ENCODE measurements at regions not wholly inside any gene's neighbourhood (a gene's known extent, or its start where the extent isn't known, plus 50 kb on each side); places are given as distances from the start of the nearest gene placed in this dataset.
"Not testable (repeated sequence)": the region's sequence is repeated elsewhere in the genome, so short reads cannot be mapped to it uniquely, and the experiment has no call there.

DNA sequence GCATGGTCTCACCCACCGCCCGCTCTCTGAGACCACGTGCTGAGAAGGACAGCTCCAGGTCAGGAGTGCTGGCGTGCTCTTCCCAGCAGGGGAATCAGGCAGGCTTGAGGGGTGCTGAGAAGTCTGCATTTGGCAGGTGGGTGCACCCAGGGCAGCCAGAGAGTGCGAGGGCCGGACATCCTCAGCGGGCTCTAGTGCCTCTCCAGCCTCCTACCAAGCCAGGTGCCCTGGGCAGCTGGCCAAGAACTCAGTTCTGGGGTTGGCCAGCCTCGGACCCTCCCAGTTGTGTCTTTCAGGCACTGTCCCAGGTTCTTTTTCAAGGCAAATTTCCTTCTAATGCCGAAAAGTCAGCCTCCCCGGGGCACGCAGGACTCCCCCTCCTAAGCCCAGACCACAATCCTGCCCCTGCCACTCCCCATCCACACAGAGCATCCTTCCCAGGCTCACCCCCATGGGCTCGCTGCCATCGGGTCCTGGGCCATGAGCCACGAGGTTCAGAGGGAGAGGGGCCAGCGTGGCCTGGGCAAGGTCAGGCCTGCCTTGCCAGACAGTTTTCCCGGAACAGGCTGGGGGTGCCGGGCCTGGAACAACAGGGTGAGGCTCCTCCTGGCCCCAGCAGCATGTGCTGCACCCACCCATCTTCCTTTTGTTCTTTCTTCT, 52.2 kb upstream of the GPC1 start:
- 91% methylated on average over 15 of the region's 17 CpGs for WGBS (ENCODE audit: insufficient coverage)
- no peak overlapping the region for H3K27ac ChIP-seq (ENCODE audit: insufficient read depth in 1 of 2, low read depth in 1 of 2, low read length in 2 of 2, poor library complexity in 1 of 2, severe bottlenecking in 2 of 2)
- H3K9me3 ChIP-seq (ENCODE audit: control extremely low read depth in 1 of 5, control insufficient read depth in 4 of 5, insufficient read depth in 2 of 5, low read depth in 1 of 5, low read length in 4 of 5), result peaks cover 0 to 4% (median 0%) of the 10 kb centered on the region in 5 experiments
- H3K4me3 ChIP-seq (ENCODE audit: control insufficient read depth in 1 of 7, extremely low read depth in 1 of 7, insufficient read depth in 4 of 7, low read depth in 2 of 7, low read length in 6 of 7), result no peak overlapping the region
- H3K27me3 ChIP-seq (replicated peaks in 2 of 5; ENCODE audit: control insufficient read depth in 4 of 5, insufficient read depth in 5 of 5, low read length in 4 of 5), result peaks cover 0 to 4% (median 2%) of the 10 kb centered on the region in 5 experiments
- no peak for DNase-seq
- no peaks in the 10 kb centered on the region for H3K36me3 ChIP-seq (ENCODE audit: control insufficient read depth in 4 of 4, insufficient read depth in 4 of 4, low read length in 3 of 4)
- no peaks in the 10 kb centered on the region for H3K4me1 ChIP-seq (ENCODE audit: control extremely low read depth in 1 of 4, control insufficient read depth in 4 of 4, insufficient read depth in 4 of 4, low read length in 3 of 4)
- ChIA-PET POLR2A (no interaction called here), CTCF (no interaction called here)

DNA sequence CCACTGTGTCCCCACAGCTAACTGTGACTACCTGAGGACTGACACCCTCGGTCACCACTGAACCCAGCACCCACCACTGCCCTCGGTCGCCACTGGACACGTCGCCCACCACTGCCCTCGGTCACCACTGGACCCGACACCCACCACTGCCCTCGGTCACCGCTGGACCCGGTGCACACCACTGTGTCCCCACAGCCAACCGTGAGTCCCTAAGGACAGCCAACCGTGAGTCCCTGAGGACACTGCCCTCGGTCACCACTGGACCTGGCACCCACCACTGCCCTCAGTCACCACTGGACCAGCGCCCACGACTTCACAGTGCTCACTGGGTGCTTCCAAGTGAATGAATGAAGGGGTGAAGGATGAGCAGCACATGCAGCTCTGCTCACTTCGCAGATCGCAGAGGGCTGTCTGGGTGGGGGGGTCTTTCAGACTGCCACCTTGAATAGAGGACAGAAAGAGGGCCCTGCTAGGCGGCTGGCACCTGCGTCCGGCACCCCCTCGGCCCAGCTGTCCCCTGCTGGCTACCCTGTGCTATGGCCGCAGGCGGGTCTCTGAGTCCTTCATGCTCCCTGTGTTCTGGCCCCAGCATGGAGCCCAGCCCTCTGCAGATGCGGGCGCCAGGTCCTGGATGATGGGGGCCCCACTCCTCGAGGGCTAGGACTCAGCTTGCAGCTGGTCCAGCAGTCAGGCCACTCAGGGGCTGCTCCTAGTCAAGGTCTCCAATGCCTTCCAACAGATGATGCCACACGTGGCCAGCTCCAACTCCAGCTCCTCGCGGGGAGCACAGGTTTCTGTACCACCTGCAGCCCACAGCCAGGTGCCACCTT, 51.4 kb upstream of the GPC1 start:
- CTCF ChIA-PET, result no interaction called here
- Histone ChIP-seq H3K27me3 (replicated peaks in 2 of 5; ENCODE audit: control insufficient read depth in 4 of 5, insufficient read depth in 5 of 5, low read length in 4 of 5) (peaks cover 0 to 4% (median 2%) of the 10 kb centered on the region in 5 experiments), H3K36me3 (ENCODE audit: control insufficient read depth in 4 of 4, insufficient read depth in 4 of 4, low read length in 3 of 4) (no peaks in the 10 kb centered on the region), H3K9me3 (ENCODE audit: control extremely low read depth in 1 of 5, control insufficient read depth in 4 of 5, insufficient read depth in 2 of 5, low read depth in 1 of 5, low read length in 4 of 5) (peaks cover 0 to 4% (median 0%) of the 10 kb centered on the region in 5 experiments), H3K4me3 (ENCODE audit: control insufficient read depth in 1 of 7, extremely low read depth in 1 of 7, insufficient read depth in 4 of 7, low read depth in 2 of 7, low read length in 6 of 7) (no peak overlapping the region), H3K4me1 (ENCODE audit: control extremely low read depth in 1 of 4, control insufficient read depth in 4 of 4, insufficient read depth in 4 of 4, low read length in 3 of 4) (no peaks in the 10 kb centered on the region), H3K27ac (ENCODE audit: insufficient read depth in 1 of 2, low read depth in 1 of 2, low read length in 2 of 2, poor library complexity in 1 of 2, severe bottlenecking in 2 of 2) (no peak overlapping the region)
- 90% methylated on average over 23 of the region's 29 CpGs for WGBS (ENCODE audit: insufficient coverage)
- no peak for DNase-seq
- POLR2A ChIA-PET, result no interaction called here

DNA sequence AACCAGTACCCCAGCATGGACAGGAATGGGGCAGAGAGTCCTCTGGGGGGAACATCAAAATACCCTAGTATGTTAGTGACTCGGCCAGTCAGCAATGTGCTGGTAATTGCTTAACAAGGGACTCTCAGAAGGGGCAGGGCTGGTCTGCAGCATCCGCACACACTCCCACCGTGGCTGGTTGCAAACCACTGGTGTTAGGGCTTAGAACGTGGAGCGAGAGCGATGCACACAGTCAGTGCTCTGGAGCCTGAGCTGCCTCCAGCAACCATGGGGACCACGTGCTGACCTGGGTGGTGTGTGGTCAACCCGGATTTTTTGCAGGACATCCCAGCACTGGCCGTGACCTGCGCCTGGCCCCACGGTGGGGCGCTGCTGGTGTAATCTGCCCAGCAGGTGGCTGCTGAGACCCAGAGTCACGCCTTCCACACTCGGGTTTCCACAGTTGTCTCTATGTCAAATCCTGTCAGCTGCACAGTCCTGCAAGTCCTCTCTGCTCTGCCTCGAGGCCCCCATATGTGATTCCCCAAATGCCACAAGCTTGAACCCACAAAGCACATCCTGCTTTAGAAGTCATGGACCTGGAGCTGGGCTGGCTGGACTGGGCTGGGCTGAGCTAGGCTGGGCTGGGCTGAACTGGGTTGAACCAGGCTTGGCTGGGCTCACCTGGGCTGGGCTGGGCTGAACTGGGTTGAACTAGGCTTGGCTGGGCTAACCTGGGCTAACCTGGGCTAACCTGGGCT, 50.6 kb upstream of the GPC1 start:
- H3K9me3 ChIP-seq (ENCODE audit: control extremely low read depth in 1 of 5, control insufficient read depth in 4 of 5, insufficient read depth in 2 of 5, low read depth in 1 of 5, low read length in 4 of 5), result peaks cover 0 to 4% (median 0%) of the 10 kb centered on the region in 5 experiments
- peaks cover 0 to 2% (median 0%) of the 10 kb centered on the region in 5 experiments for H3K27me3 ChIP-seq (replicated peaks in 2 of 5; ENCODE audit: control insufficient read depth in 4 of 5, insufficient read depth in 5 of 5, low read length in 4 of 5)
- WGBS (ENCODE audit: insufficient coverage), result 91% methylated on average over 13 of the region's 15 CpGs
- no peaks in the 10 kb centered on the region for H3K36me3 ChIP-seq (ENCODE audit: control insufficient read depth in 4 of 4, insufficient read depth in 4 of 4, low read length in 3 of 4)
- no peak overlapping the region for H3K27ac ChIP-seq (ENCODE audit: insufficient read depth in 1 of 2, low read depth in 1 of 2, low read length in 2 of 2, poor library complexity in 1 of 2, severe bottlenecking in 2 of 2)
- H3K4me1 ChIP-seq (ENCODE audit: control extremely low read depth in 1 of 4, control insufficient read depth in 4 of 4, insufficient read depth in 4 of 4, low read length in 3 of 4), result peaks cover 0 to 4% (median 1%) of the 10 kb centered on the region in 4 experiments
- no peak overlapping the region for H3K4me3 ChIP-seq (ENCODE audit: control insufficient read depth in 1 of 7, extremely low read depth in 1 of 7, insufficient read depth in 4 of 7, low read depth in 2 of 7, low read length in 6 of 7)
- no peak for DNase-seq
- POLR2A ChIA-PET, result no interaction called here
- CTCF ChIA-PET, result no interaction called here

DNA sequence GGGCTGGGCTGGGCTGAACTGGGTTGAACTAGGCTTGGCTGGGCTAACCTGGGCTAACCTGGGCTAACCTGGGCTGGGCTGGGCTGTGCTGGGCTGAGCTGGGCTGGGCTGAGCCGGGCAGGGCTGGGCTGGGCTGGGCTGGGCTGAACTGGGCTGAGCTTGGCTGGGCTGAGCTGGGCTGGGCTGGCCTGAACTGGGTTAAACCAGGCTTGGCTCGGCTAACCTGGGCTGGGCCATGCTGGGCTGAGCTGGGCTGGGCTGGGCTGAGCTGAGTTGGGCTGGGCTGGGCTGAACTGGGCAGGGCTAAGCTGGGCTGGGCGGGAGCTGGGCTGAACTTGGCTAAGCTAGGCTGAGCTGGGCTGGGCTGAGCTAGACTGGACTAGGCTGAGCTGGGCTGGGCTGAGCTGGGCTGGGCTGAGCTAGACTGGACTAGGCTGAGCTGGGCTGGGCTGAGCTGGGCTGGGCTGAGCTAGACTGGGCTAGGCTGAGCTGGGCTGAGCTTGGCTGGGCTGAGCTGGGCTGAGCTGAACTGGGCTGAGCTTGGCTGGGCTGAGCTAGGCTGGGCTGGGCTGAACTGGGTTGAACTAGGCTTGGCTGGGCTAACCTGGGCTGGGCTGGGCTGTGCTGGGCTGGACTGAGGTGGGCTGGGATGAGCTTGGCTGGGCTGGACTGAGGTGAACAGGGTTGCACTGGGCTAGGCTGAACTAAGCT, 49.9 kb upstream of the GPC1 start:
- H3K27me3 ChIP-seq (replicated peaks in 2 of 5; ENCODE audit: control insufficient read depth in 4 of 5, insufficient read depth in 5 of 5, low read length in 4 of 5); POLR2A ChIA-PET; H3K27ac ChIP-seq (ENCODE audit: insufficient read depth in 1 of 2, low read depth in 1 of 2, low read length in 2 of 2, poor library complexity in 1 of 2, severe bottlenecking in 2 of 2); H3K36me3 ChIP-seq (ENCODE audit: control insufficient read depth in 4 of 4, insufficient read depth in 4 of 4, low read length in 3 of 4); H3K9me3 ChIP-seq (ENCODE audit: control extremely low read depth in 1 of 5, control insufficient read depth in 4 of 5, insufficient read depth in 2 of 5, low read depth in 1 of 5, low read length in 4 of 5); DNase-seq; CTCF ChIA-PET; H3K4me3 ChIP-seq (ENCODE audit: control insufficient read depth in 1 of 7, extremely low read depth in 1 of 7, insufficient read depth in 4 of 7, low read depth in 2 of 7, low read length in 6 of 7): not testable (repeated sequence)
- 92% methylated on average over 2 of the region's 3 CpGs for WGBS (ENCODE audit: insufficient coverage)
- H3K4me1 ChIP-seq (ENCODE audit: control extremely low read depth in 1 of 4, control insufficient read depth in 4 of 4, insufficient read depth in 4 of 4, low read length in 3 of 4), result peaks cover 0 to 11% (median 5%) of the 10 kb centered on the region in 4 experiments

All from common myeloid progenitor, CD34-positive (primary cell).